ENCODE measurements at regions not wholly inside any gene's neighbourhood (a gene's known extent, or its start where the extent isn't known, plus 50 kb on each side); places are given as distances from the start of the nearest gene placed in this dataset.

DNA sequence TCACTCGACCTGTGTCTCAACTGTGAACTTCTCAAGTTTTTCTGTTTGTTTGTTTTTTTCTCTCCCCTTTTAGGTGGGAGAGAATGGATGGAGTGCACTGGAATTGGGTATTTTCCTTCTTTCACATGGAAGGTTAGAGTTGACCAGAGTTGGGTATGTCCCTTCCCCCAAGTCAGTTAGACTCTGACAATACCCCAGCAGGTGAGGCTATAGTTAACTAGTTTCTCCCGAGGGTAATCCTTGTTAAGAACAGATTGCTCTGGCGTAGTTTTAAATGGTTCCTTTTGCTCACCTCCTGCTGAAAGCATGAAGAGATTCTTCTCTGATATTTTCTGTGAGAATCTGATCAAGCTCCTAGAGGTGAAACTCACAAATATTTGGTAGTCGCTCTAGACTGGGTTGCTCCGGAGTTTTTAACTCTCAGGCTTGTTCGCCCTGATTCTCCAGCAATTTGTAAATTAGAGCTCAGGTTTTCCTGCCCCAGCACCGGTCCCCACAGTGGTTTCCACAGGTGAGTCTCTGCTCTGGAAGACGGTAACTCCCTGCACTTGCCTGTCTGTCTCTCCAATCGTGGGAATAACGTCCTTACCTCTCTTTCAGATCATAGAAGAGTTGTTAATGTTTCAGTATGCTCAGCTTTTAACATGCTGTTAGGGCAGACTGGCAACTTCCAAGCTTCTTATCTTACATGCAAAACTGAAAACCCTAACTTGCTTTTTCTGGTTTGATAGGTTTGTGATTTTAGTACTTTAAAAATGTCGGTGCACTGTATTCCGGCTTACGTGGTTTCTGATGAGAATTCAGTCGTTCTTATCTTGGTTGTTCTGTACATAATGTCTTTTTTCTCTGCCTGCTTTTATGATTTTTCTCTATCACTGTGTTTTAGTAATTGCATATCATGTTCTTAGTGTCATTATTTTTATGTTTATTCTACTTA is 111.2 kb upstream of the HIVEP1 start:
- DNase-seq (ENCODE audit: extremely low read depth, low read depth), result no peak
- TF ChIP-seq CTCF (IDR thresholded peaks at IDR 0.05; ENCODE audit: low read depth, low read length), result no peak

DNA sequence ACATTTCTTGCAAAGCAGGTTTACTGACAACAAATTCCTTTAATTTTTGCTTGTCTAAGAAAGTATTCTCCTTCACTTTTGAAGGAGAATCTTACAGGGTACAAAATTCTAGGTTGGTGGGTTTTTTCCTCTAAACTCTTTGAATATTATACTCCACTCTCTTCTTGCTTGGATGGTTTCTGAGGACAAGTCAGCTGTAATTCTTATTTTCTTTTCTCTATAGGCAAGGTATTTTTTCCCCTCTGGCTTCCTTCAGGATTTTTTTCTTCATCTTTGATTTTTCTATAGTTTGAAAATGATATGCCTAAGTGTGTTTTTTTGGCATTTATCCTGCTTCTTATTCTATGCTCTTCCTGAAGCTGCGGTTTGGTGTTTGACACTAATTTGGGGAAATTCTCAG is 112.5 kb upstream of the HIVEP1 start:
- TF ChIP-seq CTCF (IDR thresholded peaks at IDR 0.05; ENCODE audit: low read depth, low read length), result no peak
- DNase-seq (ENCODE audit: extremely low read depth, low read depth), result no peak

- DNase-seq (ENCODE audit: extremely low read depth, low read depth), result no peak
- no peak for TF ChIP-seq CTCF (IDR thresholded peaks at IDR 0.05; ENCODE audit: low read depth, low read length)
Observed at GRCh38 chr6:11894212-11894611, 115.6 kb upstream of the ADTRP start.

DNA sequence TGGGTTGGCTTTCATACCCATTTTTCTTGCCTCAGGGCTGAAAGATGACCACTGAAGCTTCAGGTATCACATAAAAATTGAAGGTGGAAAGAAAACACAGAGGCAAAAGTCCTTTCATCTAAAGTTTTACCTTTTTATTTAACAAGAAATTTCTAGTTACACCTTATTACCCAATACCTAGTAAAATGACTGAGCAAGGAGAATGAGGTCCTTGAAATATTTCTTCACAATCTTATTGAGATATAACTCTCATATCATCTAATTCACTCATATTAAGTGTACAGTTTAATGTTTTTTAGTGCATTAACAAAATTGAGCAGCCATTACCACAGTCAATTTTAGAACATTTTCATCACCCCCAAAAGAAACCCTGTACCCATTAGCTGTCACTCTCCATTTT is 112.9 kb upstream of the ADTRP start:
- no peak for DNase-seq (ENCODE audit: extremely low read depth, low read depth)

DNA sequence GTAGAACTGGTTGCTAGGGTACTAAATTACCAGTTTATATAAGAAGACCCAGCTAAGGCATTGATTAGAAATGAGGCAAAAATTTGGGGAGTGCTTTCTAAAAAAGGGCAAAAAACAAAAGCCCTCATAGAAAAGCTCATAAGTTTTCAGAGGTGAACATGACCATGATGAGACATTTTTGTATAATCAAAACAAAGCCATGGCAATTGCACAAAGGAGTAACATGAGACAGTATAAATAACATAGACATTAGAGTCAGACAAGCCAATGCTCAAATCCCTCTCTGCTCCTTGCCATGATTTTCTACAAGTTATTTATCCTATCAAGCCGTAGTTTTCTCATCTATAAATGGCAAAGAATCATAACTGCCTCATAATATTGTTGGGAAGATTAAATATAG is 112.2 kb upstream of the ADTRP start:
- DNase-seq (ENCODE audit: extremely low read depth, low read depth), result no peak
- no peak for TF ChIP-seq CTCF (IDR thresholded peaks at IDR 0.05; ENCODE audit: low read depth, low read length)

More for the DNA sequence above, 112.9 kb upstream of the ADTRP start:
- no peak for TF ChIP-seq CTCF (IDR thresholded peaks at IDR 0.05; ENCODE audit: low read depth, low read length)

DNA sequence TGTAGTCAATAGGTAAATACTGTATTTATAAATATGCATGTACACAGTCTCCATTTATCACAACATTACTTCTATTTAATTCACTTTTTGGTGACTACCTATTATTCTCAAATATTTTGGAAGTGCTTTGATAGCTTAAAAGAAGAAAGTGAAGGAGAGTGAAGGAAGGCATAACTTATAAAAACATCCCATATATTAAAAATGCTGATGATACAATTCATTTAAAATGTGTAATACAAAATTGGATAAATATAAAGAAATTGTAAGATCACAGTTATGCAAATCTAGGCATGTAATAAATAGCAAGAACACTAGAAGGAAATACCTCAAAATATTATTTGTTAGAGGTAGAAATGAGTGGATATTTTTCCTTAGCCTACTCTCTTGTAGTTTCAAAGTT is 111.6 kb upstream of the ADTRP start:
- TF ChIP-seq CTCF (IDR thresholded peaks at IDR 0.05; ENCODE audit: low read depth, low read length), result no peak
- DNase-seq (ENCODE audit: extremely low read depth, low read depth), result no peak

- no peak for DNase-seq (ENCODE audit: extremely low read depth, low read depth)
- TF ChIP-seq CTCF (IDR thresholded peaks at IDR 0.05; ENCODE audit: low read depth, low read length), result no peak
Observed at GRCh38 chr6:11889572-11889971, 111.0 kb upstream of the ADTRP start.
